ENCODE measurements at regions not wholly inside any gene's neighbourhood (a gene's known extent, or its start where the extent isn't known, plus 50 kb on each side); places are given as distances from the start of the nearest gene placed in this dataset.

- Histone ChIP-seq H3K4me3 (no peak overlapping the region), H3K9me3 (no peaks in the 10 kb centered on the region), H3K36me3 (no peaks in the 10 kb centered on the region), H3K27me3 (no peaks in the 10 kb centered on the region), H3K27ac (no peak overlapping the region), H3K4me1 (no peaks in the 10 kb centered on the region)
- no peak for TF ChIP-seq CTCF (IDR thresholded peaks at IDR 0.05)
- DNase-seq (ENCODE audit: low spot score), result no peak
Observed at GRCh38 chr22:48513929-48514328, 1313.7 kb downstream of the BRD1 start.

DNA sequence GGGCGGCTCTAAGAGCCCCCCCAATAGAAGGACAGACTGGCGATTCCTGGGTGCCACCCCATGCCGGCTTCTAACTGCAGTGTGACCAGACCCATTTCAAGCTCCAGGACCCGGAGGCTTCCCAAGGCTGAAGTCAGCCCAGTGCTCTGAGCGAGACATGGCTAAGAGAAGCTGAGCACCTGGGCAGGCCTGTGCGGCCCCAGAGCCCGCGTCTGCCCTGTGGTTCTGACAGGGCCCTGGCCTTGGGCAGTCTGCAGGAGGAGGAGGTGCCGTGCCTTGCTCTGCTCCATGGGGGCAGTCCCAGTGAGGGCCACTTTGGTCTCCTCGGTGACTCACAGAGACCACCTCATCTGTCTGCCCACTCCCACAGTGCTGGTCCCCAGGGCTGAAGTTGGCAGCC, 1314.2 kb downstream of the BRD1 start:
- Histone ChIP-seq H3K36me3 (no peaks in the 10 kb centered on the region), H3K4me3 (no peak overlapping the region), H3K9me3 (no peaks in the 10 kb centered on the region), H3K27ac (no peak overlapping the region), H3K4me1 (no peaks in the 10 kb centered on the region), H3K27me3 (no peaks in the 10 kb centered on the region)
- DNase-seq (ENCODE audit: low spot score), result no peak
- no peak for TF ChIP-seq CTCF (IDR thresholded peaks at IDR 0.05)

GRCh38 chr22:48511781-48512327, 1315.8 kb downstream of the BRD1 start:
- H3K4me1 ChIP-seq, result no peaks in the 10 kb centered on the region
- no peaks in the 10 kb centered on the region for H3K27me3 ChIP-seq
- no peak for DNase-seq (ENCODE audit: low spot score)
- H3K9me3 ChIP-seq, result no peaks in the 10 kb centered on the region
- no peak overlapping the region for H3K27ac ChIP-seq
- no peaks in the 10 kb centered on the region for H3K36me3 ChIP-seq
- H3K4me3 ChIP-seq, result no peak overlapping the region
- TF ChIP-seq CTCF (IDR thresholded peaks at IDR 0.05), result no peak

DNA sequence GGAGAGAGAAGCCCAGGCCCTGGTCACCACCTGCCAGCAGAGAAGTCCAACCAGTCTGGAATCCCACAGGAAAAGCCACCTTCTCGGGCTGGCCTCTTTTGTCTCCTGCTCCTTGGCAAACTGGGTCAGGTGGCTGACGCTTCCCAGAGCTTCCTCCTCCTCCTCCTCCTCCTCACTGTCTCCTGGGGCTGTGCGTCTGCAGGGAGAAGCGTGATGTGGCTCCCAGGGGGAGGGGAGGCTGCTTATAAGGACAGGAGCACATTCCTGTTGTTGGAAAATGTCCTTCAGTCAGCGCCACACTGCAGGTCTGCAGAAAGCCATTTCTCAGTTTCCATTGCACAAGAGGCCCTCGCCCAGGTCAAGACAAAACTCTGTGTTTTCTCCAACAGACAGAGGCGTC, 1316.5 kb downstream of the BRD1 start:
- Histone ChIP-seq H3K4me1 (no peaks in the 10 kb centered on the region), H3K9me3 (no peaks in the 10 kb centered on the region), H3K4me3 (no peak overlapping the region), H3K36me3 (no peaks in the 10 kb centered on the region), H3K27me3 (no peaks in the 10 kb centered on the region), H3K27ac (no peak overlapping the region)
- no peak for DNase-seq (ENCODE audit: low spot score)
- TF ChIP-seq CTCF (IDR thresholded peaks at IDR 0.05), result no peak

GRCh38 chr22:48510599-48510998, 1317.1 kb downstream of the BRD1 start:
- H3K4me1 ChIP-seq, result no peaks in the 10 kb centered on the region
- H3K36me3 ChIP-seq, result no peaks in the 10 kb centered on the region
- DNase-seq (ENCODE audit: low spot score), result no peak
- H3K4me3 ChIP-seq, result no peak overlapping the region
- H3K9me3 ChIP-seq, result no peaks in the 10 kb centered on the region
- no peak for TF ChIP-seq CTCF (IDR thresholded peaks at IDR 0.05)
- no peaks in the 10 kb centered on the region for H3K27me3 ChIP-seq
- no peak overlapping the region for H3K27ac ChIP-seq

GRCh38 chr22:48507595-48508350, 1319.9 kb downstream of the BRD1 start:
- Histone ChIP-seq H3K27me3 (no peaks in the 10 kb centered on the region), H3K4me3 (no peak overlapping the region), H3K4me1 (no peaks in the 10 kb centered on the region), H3K36me3 (no peaks in the 10 kb centered on the region), H3K27ac (no peak overlapping the region), H3K9me3 (no peaks in the 10 kb centered on the region)
- no peak for DNase-seq (ENCODE audit: low spot score)
- TF ChIP-seq CTCF (IDR thresholded peaks at IDR 0.05), result no peak

Measured in right atrium auricular region (tissue), 2 donors.